ENCODE measurements at regions not wholly inside any gene's neighbourhood (a gene's known extent, or its start where the extent isn't known, plus 50 kb on each side); places are given as distances from the start of the nearest gene placed in this dataset.

DNA sequence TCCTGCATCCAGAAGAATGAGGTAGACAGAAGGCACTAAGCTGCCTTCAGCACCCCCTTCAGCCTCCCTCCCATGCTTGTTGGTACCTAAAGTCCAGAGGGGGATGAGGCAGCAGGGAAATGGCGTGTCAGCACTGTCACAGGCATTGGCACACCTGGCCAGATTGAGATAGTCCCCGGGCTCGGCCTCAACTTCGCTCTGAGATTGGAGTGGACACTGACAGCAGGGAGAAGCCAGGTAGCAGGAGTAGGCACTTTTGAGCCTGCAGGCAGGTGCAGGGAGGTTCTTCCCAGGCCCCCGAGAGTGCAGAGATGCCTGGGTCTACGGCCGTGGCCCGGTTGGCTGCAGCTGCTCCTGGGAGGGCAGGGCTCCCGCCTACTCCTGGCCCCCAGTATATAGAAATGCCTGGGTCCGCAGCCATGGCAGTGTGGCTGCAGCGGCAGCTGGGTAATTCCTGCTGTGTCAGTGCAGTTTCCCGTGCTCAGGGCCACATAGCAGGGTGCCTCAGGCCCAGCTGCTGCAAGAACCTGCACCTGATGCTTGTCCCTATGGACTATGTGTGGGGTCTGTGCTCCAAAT lies 160.3 kb downstream of the SLITRK6 start:
- POLR2A ChIA-PET: no interaction called here
- no peak overlapping the region for H3K27ac Mint-ChIP-seq
- ATAC-seq (peak; percentile 38; the same call in 1 of the 2 replicates), DNase-seq (ENCODE audit: low spot score) (no peak)
- H3K36me3 Mint-ChIP-seq: peaks cover 8% of the 10 kb centered on the region; the same call in 1 of the 2 replicates
- CTCF ChIA-PET: no interaction called here
- H3K27me3 Mint-ChIP-seq (ENCODE audit: low read depth): no peaks in the 10 kb centered on the region
- TF ChIP-seq GTF2I (CRISPR knock-in tag; conservative IDR thresholded peaks at IDR 0.05) (no peak), NFATC4 (CRISPR knock-in tag; IDR thresholded peaks at IDR 0.05) (no peak), GRHL2 (CRISPR knock-in tag; IDR thresholded peaks at IDR 0.05; ENCODE audit: insufficient replicate concordance, severe bottlenecking) (no peak), ZNF263 (CRISPR knock-in tag; IDR thresholded peaks at IDR 0.05; ENCODE audit: low read depth) (no peak), RELA (CRISPR knock-in tag; IDR thresholded peaks at IDR 0.05; ENCODE audit: borderline replicate concordance) (no peak), JAZF1 (CRISPR knock-in tag; IDR thresholded peaks at IDR 0.05) (no peak), ZNF416 (CRISPR knock-in tag; IDR thresholded peaks at IDR 0.05) (no peak), TP53 (CRISPR knock-in tag; IDR thresholded peaks at IDR 0.05) (no peak), CREM (CRISPR knock-in tag; IDR thresholded peaks at IDR 0.05) (no peak), RORB (CRISPR knock-in tag; IDR thresholded peaks at IDR 0.05) (no peak), PRRX2 (CRISPR knock-in tag; IDR thresholded peaks at IDR 0.05) (no peak), ESRRA (CRISPR knock-in tag; IDR thresholded peaks at IDR 0.05; ENCODE audit: borderline replicate concordance) (no peak)
- TF ChIP-seq, protein P1, sequence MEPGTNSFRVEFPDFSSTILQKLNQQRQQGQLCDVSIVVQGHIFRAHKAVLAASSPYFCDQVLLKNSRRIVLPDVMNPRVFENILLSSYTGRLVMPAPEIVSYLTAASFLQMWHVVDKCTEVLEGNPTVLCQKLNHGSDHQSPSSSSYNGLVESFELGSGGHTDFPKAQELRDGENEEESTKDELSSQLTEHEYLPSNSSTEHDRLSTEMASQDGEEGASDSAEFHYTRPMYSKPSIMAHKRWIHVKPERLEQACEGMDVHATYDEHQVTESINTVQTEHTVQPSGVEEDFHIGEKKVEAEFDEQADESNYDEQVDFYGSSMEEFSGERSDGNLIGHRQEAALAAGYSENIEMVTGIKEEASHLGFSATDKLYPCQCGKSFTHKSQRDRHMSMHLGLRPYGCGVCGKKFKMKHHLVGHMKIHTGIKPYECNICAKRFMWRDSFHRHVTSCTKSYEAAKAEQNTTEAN (CRISPR knock-in tag; IDR thresholded peaks at IDR 0.05): no peak
- TF ChIP-seq, protein P2, sequence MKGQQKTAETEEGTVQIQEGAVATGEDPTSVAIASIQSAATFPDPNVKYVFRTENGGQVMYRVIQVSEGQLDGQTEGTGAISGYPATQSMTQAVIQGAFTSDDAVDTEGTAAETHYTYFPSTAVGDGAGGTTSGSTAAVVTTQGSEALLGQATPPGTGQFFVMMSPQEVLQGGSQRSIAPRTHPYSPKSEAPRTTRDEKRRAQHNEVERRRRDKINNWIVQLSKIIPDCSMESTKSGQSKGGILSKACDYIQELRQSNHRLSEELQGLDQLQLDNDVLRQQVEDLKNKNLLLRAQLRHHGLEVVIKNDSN (CRISPR knock-in tag; IDR thresholded peaks at IDR 0.05): no peak
- TF ChIP-seq, protein P3, sequence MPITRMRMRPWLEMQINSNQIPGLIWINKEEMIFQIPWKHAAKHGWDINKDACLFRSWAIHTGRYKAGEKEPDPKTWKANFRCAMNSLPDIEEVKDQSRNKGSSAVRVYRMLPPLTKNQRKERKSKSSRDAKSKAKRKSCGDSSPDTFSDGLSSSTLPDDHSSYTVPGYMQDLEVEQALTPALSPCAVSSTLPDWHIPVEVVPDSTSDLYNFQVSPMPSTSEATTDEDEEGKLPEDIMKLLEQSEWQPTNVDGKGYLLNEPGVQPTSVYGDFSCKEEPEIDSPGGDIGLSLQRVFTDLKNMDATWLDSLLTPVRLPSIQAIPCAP (CRISPR knock-in tag; IDR thresholded peaks at IDR 0.05): no peak
- TF ChIP-seq, protein P4, sequence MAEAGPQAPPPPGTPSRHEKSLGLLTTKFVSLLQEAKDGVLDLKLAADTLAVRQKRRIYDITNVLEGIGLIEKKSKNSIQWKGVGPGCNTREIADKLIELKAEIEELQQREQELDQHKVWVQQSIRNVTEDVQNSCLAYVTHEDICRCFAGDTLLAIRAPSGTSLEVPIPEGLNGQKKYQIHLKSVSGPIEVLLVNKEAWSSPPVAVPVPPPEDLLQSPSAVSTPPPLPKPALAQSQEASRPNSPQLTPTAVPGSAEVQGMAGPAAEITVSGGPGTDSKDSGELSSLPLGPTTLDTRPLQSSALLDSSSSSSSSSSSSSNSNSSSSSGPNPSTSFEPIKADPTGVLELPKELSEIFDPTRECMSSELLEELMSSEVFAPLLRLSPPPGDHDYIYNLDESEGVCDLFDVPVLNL (CRISPR knock-in tag; IDR thresholded peaks at IDR 0.05; ENCODE audit: borderline replicate concordance, low read depth): no peak
- TF ChIP-seq, protein P5, sequence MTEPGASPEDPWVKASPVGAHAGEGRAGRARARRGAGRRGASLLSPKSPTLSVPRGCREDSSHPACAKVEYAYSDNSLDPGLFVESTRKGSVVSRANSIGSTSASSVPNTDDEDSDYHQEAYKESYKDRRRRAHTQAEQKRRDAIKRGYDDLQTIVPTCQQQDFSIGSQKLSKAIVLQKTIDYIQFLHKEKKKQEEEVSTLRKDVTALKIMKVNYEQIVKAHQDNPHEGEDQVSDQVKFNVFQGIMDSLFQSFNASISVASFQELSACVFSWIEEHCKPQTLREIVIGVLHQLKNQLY (CRISPR knock-in tag; IDR thresholded peaks at IDR 0.05): no peak
- H3K4me1 Mint-ChIP-seq: no peaks in the 10 kb centered on the region
- H3K4me3 Mint-ChIP-seq: no peak overlapping the region
- peaks cover 12% of the 10 kb centered on the region for H3K9me3 Mint-ChIP-seq

DNA sequence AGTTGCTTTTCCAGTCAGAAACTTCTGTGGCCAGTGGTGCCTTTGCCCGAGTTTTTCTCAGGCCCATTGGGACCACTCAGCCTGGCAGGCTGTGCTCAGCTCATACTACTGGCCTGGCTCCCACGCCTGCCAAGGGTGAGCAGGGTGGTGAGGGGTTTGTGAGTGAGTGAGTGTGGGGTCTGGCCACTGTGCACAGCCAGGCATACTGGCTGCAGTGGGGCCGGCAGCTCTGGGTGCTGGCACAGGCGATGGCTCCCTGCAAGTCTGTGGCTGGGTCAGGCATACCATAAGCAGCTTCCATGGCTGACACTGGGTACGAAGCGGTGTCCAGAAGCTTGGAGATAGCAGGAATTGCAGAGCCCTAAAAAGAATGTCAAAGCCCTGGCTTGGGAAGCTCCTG lies 161.0 kb downstream of the SLITRK6 start:
- no peak for DNase-seq (ENCODE audit: low spot score)
- TF ChIP-seq PRRX2 (CRISPR knock-in tag; IDR thresholded peaks at IDR 0.05) (no peak), ZNF671 (CRISPR knock-in tag; IDR thresholded peaks at IDR 0.05) (no peak), RORB (CRISPR knock-in tag; IDR thresholded peaks at IDR 0.05) (no peak)
- TF ChIP-seq, protein P6, sequence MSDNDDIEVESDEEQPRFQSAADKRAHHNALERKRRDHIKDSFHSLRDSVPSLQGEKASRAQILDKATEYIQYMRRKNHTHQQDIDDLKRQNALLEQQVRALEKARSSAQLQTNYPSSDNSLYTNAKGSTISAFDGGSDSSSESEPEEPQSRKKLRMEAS (CRISPR knock-in tag; IDR thresholded peaks at IDR 0.05): no peak
- Mint-ChIP-seq H3K27ac (no peak overlapping the region), H3K27me3 (ENCODE audit: low read depth) (no peaks in the 10 kb centered on the region), H3K4me1 (no peaks in the 10 kb centered on the region), H3K4me3 (no peak overlapping the region), H3K36me3 (peaks cover 8% of the 10 kb centered on the region; the same call in 1 of the 2 replicates), H3K9me3 (peaks cover 12% of the 10 kb centered on the region)
- CTCF ChIA-PET: no interaction called here
- no peak; the same call in 1 of the 2 replicates for ATAC-seq
- POLR2A ChIA-PET: no interaction called here
